ENCODE measurements at regions not wholly inside any gene's neighbourhood (a gene's known extent, or its start where the extent isn't known, plus 50 kb on each side); places are given as distances from the start of the nearest gene placed in this dataset.
"Not testable (repeated sequence)": the region's sequence is repeated elsewhere in the genome, so short reads cannot be mapped to it uniquely, and the experiment has no call there.

- peak in 1 of 5 donors; percentile 45 for DNase-seq
Measured at GRCh38 chr10:44300666-44301649, 83.9 kb downstream of the CXCL12 start.

GRCh38 chr10:44298713-44299112, 86.2 kb downstream of the CXCL12 start:
- DNase-seq = no peak

- DNase-seq = no peak
Measured at GRCh38 chr10:44297963-44298362, 86.9 kb downstream of the CXCL12 start.

- no peak for DNase-seq
Measured at GRCh38 chr10:44295644-44296241, 89.2 kb downstream of the CXCL12 start.

GRCh38 chr10:44294726-44295412, 90.0 kb downstream of the CXCL12 start:
- no peak for DNase-seq

GRCh38 chr10:44293842-44294241, 91.1 kb downstream of the CXCL12 start:
- no peak for DNase-seq

GRCh38 chr10:44293306-44293778, 91.6 kb downstream of the CXCL12 start:
- DNase-seq = no peak

- DNase-seq = no peak
Measured at GRCh38 chr10:44292390-44293002, 92.4 kb downstream of the CXCL12 start.

GRCh38 chr10:44291091-44291490, 93.8 kb downstream of the CXCL12 start:
- no peak for DNase-seq

GRCh38 chr10:44289125-44289524, 95.8 kb downstream of the CXCL12 start:
- no peak for DNase-seq

GRCh38 chr10:44287408-44287807, 97.5 kb downstream of the CXCL12 start:
- no peak for DNase-seq

GRCh38 chr10:44284198-44285084, 100.5 kb downstream of the CXCL12 start:
- DNase-seq = no peak

GRCh38 chr10:44282626-44283300, 102.1 kb downstream of the CXCL12 start:
- DNase-seq = no peak

- DNase-seq = no peak
Measured at GRCh38 chr10:44281662-44282061, 103.2 kb downstream of the CXCL12 start.

- no peak for DNase-seq
Measured at GRCh38 chr10:44281089-44281613, 103.7 kb downstream of the CXCL12 start.

GRCh38 chr10:44280226-44281014, 104.5 kb downstream of the CXCL12 start:
- no peak for DNase-seq

- DNase-seq = no peak
Measured at GRCh38 chr10:44279426-44280126, 105.3 kb downstream of the CXCL12 start.

- no peak for DNase-seq
Measured at GRCh38 chr10:44278837-44279324, 106.0 kb downstream of the CXCL12 start.

GRCh38 chr10:44268435-44268948, 116.4 kb downstream of the CXCL12 start:
- DNase-seq = not testable (repeated sequence)
